ENCODE measurements at regions not wholly inside any gene's neighbourhood (a gene's known extent, or its start where the extent isn't known, plus 50 kb on each side); places are given as distances from the start of the nearest gene placed in this dataset.

DNA sequence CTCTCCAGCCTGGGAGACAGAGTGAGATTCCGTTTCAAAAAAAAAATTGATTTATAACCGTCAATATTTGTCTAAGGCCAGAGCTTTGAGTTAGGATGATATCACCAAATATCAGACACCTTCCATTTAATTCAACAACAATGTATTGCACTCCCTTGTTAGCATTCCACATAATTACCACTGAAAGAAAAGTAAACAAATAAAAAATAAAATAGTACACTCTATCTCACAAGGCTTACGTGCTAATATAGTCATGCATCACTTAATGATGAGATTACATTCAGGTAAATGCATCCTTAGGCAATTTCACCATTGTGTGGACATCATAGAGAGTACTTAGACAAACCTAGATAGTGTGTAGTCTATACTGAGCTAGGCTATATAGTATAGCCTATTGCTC lies 127.6 kb upstream of the RHOBTB1 start:
- DNase-seq (no peak), ATAC-seq (ENCODE audit: low read depth) (no peak)
- no peak overlapping the region for H2BK120ac ChIP-seq (ENCODE audit: low read depth, low read length)
- no CpG with 5 or more reads among the region's 3 CpGs for WGBS, 2 experiments (ENCODE audit: extremely low coverage in 2 of 2, insufficient read length in 1 of 2)
- ChIA-PET POLR2A (ENCODE audit: unreplicated experiment) (no interaction called here), CTCF (no interaction called here)
- no peak overlapping the region for H3K23ac ChIP-seq (ENCODE audit: low read depth, low read length)
- H3K27me3 ChIP-seq (ENCODE audit: control insufficient read depth, insufficient read depth, low read length), result peaks cover 5% of the 10 kb centered on the region; the same call in 1 of the 2 replicates
- no peaks in the 10 kb centered on the region for H3K9me1 ChIP-seq (ENCODE audit: insufficient read depth, low read length)
- no peak overlapping the region for H4K91ac ChIP-seq (ENCODE audit: insufficient read depth, low read depth, low read length)
- dilution Hi-C loops (cut with HindIII; ENCODE audit: low sequenced_read_pairs, unreplicated experiment) (no loop called here), intact Hi-C loops (cut with micrococcal nuclease) (no loop called here), in situ Hi-C loops (cut with MboI; ENCODE audit: low sequenced_read_pairs) (no loop called here)
- no peak overlapping the region for H2AFZ ChIP-seq (replicated peaks; ENCODE audit: low read length, poor library complexity)
- H2BK15ac ChIP-seq (ENCODE audit: low read depth, low read length), result no peak overlapping the region
- TF ChIP-seq BHLHE40 (IDR thresholded peaks at IDR 0.05; ENCODE audit: low read depth, low read length), result no peak
- no peak for TF ChIP-seq RCOR1 (IDR thresholded peaks at IDR 0.05; ENCODE audit: insufficient replicate concordance, low read length)
- TF ChIP-seq MXI1 (IDR thresholded peaks at IDR 0.05; ENCODE audit: borderline replicate concordance, low read depth, low read length), result no peak
- TF ChIP-seq, protein P1, sequence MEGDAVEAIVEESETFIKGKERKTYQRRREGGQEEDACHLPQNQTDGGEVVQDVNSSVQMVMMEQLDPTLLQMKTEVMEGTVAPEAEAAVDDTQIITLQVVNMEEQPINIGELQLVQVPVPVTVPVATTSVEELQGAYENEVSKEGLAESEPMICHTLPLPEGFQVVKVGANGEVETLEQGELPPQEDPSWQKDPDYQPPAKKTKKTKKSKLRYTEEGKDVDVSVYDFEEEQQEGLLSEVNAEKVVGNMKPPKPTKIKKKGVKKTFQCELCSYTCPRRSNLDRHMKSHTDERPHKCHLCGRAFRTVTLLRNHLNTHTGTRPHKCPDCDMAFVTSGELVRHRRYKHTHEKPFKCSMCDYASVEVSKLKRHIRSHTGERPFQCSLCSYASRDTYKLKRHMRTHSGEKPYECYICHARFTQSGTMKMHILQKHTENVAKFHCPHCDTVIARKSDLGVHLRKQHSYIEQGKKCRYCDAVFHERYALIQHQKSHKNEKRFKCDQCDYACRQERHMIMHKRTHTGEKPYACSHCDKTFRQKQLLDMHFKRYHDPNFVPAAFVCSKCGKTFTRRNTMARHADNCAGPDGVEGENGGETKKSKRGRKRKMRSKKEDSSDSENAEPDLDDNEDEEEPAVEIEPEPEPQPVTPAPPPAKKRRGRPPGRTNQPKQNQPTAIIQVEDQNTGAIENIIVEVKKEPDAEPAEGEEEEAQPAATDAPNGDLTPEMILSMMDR (conservative IDR thresholded peaks at IDR 0.05; ENCODE audit: low read depth, low read length), result no peak
- TF ChIP-seq, protein P2, sequence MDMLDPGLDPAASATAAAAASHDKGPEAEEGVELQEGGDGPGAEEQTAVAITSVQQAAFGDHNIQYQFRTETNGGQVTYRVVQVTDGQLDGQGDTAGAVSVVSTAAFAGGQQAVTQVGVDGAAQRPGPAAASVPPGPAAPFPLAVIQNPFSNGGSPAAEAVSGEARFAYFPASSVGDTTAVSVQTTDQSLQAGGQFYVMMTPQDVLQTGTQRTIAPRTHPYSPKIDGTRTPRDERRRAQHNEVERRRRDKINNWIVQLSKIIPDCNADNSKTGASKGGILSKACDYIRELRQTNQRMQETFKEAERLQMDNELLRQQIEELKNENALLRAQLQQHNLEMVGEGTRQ (IDR thresholded peaks at IDR 0.05; ENCODE audit: low read depth, low read length), result no peak
- no peak for TF ChIP-seq MAFK (IDR thresholded peaks at IDR 0.05; ENCODE audit: low read depth, low read length)
- no peak for TF ChIP-seq NFE2L2 (IDR thresholded peaks at IDR 0.05; ENCODE audit: low read depth, low read length)
- TF ChIP-seq, protein P3, sequence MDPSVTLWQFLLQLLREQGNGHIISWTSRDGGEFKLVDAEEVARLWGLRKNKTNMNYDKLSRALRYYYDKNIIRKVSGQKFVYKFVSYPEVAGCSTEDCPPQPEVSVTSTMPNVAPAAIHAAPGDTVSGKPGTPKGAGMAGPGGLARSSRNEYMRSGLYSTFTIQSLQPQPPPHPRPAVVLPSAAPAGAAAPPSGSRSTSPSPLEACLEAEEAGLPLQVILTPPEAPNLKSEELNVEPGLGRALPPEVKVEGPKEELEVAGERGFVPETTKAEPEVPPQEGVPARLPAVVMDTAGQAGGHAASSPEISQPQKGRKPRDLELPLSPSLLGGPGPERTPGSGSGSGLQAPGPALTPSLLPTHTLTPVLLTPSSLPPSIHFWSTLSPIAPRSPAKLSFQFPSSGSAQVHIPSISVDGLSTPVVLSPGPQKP (IDR thresholded peaks at IDR 0.05; ENCODE audit: borderline replicate concordance, low read depth, low read length), result no peak
- TF ChIP-seq POLR2A (IDR thresholded peaks at IDR 0.05; ENCODE audit: low read depth, low read length), result no peak
- TF ChIP-seq RFX5 (IDR thresholded peaks at IDR 0.05; ENCODE audit: low read depth, low read length), result no peak
- no peak for TF ChIP-seq RAD21 (IDR thresholded peaks at IDR 0.05; ENCODE audit: low read length)
- no peak for TF ChIP-seq SMC3 (IDR thresholded peaks at IDR 0.05; ENCODE audit: low read depth, low read length)
- no peak for TF ChIP-seq MAZ (IDR thresholded peaks at IDR 0.05; ENCODE audit: borderline replicate concordance, low read depth, low read length)
- TF ChIP-seq CHD1 (IDR thresholded peaks at IDR 0.05; ENCODE audit: low read depth, low read length), result no peak
- no peak for TF ChIP-seq CEBPB (IDR thresholded peaks at IDR 0.05; ENCODE audit: low read depth, low read length)
- no peaks in the 10 kb centered on the region for H3K79me1 ChIP-seq (ENCODE audit: low read depth in 1 of 2, low read length in 2 of 2)
- no peak overlapping the region for H2AK5ac ChIP-seq (ENCODE audit: low read depth, low read length)
- H3K27ac ChIP-seq (ENCODE audit: insufficient read depth, low read length), result no peak overlapping the region
- no peak overlapping the region for H3K4ac ChIP-seq (ENCODE audit: low read depth, low read length)
- H3K4me1 ChIP-seq (ENCODE audit: control insufficient read depth, insufficient read depth, low read length), result no peaks in the 10 kb centered on the region
- H3K36me3 ChIP-seq (ENCODE audit: control insufficient read depth, insufficient read depth, low read length), result no peaks in the 10 kb centered on the region
- H2AK9ac ChIP-seq (replicated peaks; ENCODE audit: low read depth, low read length, poor library complexity), result no peak overlapping the region
- H3K4me3 ChIP-seq (ENCODE audit: insufficient read depth, low read depth, low read length), result no peak overlapping the region
- BruUV-seq (replicated peaks), result no TSS peak
- no peak overlapping the region for H3K9ac ChIP-seq (ENCODE audit: low read depth, low read length)
- H2BK5ac ChIP-seq (ENCODE audit: low read depth, low read length, poor library complexity, severe bottlenecking), result no peak overlapping the region
- H4K8ac ChIP-seq (ENCODE audit: low read depth in 2 of 2, low read length in 2 of 2), result no peak overlapping the region
- H3K18ac ChIP-seq (ENCODE audit: low read depth, low read length), result no peak overlapping the region
- no peak overlapping the region for H3K4me2 ChIP-seq (ENCODE audit: low read depth, low read length)
- H4K20me1 ChIP-seq (ENCODE audit: insufficient read depth, low read length), result no peaks in the 10 kb centered on the region
- no peak overlapping the region for H2BK20ac ChIP-seq (ENCODE audit: low read depth, low read length)
- no peaks in the 10 kb centered on the region for H3K9me3 ChIP-seq (ENCODE audit: control insufficient read depth, insufficient read depth, low read length)
- no peak overlapping the region for H3K14ac ChIP-seq (replicated peaks; ENCODE audit: low read depth, low read length)
- H4K5ac ChIP-seq (ENCODE audit: low read depth, low read length), result no peak overlapping the region
- H3K56ac ChIP-seq (ENCODE audit: extremely low read depth, insufficient read depth, low read length), result no peak overlapping the region
